Activated naive CD4-positive, alpha-beta T cell treated with Interleukin-2 at 50 U/mL for 16 hours (primary cell): ENCODE measurements at regions not wholly inside any gene's neighbourhood (a gene's known extent, or its start where the extent isn't known, plus 50 kb on each side); places are given as distances from the start of the nearest gene placed in this dataset.
"Not testable (repeated sequence)": the region's sequence is repeated elsewhere in the genome, so short reads cannot be mapped to it uniquely, and the experiment has no call there.

Source experiments
- DNase-seq: peaks from one replicate; pipeline ENCODE4 v3.0.0-alpha.2; 2020

DNA sequence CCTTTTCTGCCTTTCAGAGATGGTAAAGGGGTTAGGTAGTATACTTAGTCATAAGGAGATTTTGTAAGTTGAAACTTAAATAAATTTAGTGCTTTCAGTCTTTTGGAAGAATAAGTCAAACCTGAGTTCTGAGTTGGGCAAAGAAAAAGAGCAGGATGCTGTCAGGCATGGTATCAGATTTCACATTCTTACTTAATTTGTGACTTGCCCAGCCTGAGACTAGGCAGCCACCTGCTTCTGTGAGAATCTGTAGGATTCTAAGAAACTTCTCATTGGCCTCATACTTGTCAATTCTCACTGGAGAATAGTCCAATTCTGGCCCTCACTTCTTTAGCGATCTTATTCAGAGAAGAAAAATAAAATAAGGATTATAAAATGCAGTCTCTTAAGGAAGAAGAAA, 577.5 kb downstream of the DIPK2A start:
- DNase-seq, result no peak

DNA sequence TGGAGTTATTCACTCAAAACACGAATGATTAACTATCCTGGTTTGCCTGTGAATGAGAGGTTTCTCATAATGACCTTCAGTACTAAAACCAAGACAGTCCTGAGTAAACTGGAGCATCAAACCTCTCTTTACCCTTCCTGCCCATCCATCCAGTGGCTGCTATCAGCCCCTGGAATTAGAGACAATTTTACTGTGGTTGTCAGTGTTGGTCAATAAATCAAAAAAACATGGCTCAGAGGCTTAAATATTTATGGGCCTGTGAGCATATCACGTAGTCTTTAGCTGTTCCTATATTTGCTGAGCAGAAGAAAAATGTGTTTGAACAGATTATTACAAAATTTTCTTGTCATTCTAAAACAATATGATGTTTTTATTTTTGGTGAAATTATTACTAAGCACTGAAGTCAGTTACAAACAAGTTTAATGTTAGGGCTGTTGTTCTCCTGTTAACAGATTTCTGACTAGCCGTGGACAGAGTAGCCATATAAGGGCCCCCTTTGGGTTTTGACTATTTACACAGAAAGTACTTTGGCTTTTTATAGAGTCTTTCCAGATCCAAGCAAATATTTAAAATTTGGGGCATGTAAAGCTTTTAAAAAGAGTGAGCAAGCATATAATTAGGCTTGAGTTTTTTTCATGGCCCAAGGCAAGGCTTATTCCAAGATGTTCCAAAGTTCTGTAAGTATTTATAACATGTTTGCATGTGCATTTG, 580.9 kb downstream of the DIPK2A start:
- DNase-seq, result no peak

DNA sequence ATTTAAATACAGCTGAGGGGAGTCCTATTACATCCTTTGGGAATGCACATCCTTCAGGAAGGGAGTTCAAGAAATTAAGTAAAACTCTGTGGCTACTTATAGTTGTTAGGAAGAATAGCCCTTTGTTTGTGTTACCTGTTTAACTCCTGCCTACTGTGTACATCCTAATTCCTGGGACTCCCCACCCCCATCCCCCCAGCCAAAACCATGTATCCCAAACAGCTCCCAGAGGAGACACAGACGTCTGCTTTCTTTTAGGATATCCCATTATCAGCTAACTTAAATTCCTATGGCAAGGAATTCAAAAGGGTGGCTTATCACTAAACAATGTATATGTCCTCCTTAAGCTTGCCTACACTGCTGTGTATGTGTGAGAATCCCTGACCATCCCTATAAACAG, 581.7 kb downstream of the DIPK2A start:
- DNase-seq, result no peak

DNA sequence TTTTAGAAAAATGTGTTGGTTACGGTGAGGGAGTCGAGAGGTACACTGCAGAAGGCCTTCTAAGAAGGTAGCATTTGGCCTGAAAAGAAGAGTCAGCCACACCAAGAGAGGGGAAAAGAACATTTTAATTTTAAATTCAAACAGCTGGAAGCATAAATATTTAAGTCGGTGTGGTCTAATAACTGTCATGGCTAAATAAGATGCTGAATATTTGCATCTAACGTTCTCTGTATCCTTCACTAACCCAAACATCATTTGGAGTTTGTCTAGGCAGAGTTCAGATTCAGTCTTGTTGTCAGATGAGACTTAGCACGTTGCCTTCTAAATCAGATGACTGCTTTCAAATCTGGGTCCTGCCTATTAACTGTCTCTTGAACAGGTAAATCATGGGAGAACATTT, 583.3 kb downstream of the DIPK2A start:
- no peak for DNase-seq

DNA sequence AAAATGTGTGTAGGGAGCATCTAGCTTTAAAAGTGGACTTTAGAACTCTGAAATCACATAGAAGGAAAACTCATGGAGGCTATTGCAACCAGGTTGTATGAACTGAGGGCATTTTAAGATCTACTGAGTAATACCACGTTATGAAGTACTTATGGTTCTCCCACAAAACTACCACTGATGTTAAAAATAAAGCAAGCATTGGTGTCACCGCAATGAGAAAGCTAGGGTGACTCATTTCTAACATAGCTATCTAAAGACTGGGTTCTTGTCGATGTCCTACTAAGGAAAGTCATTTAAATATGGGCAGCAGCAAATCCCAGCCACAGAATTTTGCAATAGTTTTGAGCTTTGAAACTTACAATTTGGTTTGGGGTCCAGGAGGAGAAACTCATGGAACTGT, 584.8 kb downstream of the DIPK2A start:
- no peak for DNase-seq

DNA sequence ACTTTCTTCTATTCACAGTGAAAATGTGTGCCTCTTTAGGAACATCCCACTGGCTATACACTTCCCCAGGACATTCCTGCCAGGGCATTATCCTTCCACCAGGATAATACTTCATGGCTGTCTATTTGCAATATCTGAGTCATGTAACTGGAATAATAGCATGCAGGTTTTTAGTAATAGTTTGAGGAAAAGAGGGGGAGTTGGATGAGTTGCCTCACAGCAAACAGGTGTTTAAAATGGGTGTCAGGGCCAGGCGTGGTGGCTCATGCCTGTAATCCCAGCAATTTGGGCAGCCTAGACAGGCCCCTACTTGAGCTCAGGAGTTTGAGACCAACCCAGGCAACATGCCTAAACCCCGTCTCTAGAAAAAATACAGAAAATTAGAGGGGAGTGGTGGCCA, 585.9 kb downstream of the DIPK2A start:
- no peak for DNase-seq

DNA sequence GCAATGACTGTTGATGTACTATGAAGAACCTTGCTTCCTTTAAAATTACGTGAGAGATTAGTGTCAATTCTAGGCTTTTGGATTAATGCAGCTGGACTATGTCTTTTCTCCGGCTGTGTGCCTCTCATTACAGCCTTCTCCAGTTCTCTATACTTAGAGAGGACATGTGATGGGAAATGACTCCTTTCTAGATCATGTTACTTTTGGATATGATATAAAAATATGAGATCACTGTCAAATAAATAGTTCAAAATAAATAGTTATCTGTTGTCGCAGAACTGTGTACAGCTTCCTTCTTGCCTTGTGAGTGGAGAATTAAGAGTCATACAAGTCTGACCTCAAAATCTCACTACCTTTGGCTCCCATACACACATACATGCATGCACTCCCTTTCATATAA, 592.4 kb downstream of the DIPK2A start:
- no peak for DNase-seq

DNA sequence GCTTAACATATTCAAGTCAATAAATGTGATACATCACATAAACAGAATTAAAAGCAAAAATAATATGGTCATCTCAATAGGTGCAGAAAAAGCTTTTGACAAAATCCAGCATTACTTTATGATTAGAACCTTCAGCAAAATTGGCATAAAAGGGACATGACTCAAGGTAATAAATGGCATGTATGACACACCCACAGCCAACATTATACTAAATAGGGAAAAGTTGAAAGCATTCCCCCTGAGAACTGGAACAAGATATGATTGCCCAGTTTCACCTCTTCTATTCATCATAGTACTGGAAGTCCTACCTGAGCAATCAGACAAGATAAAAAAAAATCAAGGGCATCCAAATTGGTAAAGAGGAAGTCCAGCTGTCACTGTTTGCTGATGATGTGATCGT, 594.7 kb downstream of the DIPK2A start:
- no peak for DNase-seq

DNA sequence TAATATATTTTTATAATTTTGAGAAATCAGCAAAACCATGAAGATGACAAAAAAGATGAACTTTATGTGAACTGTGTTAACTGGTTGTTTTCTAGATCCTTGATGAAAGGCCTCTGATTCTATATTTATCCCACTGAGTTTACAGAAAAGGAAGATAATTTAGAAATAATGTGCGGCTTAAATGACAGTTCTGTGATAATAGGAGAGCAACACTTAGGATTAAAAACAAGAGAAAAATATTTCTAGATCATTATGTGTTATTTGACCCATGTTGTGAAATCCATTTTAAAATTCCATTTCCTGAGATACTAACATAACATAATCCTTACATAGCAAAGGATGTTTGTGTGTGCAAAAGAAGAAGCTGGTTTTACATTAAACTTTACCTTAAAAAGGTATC, 598.0 kb downstream of the DIPK2A start:
- no peak for DNase-seq

DNA sequence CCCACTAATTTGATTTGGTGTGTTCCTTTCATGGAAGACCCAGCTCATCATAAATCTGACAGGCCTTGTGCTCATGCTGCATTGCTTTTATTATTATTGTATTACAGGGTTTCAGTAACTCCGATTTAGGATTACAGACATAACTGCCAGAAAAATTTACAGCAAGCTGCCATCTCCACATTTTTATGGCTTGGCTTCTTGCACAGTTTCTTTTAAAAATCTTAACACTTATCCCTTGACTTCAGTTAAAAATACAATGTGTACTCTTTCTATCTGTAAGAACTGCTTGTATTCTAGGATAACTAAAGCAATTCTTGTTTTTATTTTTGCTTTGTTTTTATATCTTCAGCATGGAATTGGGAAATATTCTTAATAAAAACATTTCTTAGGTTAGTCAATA, 612.2 kb downstream of the DIPK2A start:
- DNase-seq, result no peak

DNA sequence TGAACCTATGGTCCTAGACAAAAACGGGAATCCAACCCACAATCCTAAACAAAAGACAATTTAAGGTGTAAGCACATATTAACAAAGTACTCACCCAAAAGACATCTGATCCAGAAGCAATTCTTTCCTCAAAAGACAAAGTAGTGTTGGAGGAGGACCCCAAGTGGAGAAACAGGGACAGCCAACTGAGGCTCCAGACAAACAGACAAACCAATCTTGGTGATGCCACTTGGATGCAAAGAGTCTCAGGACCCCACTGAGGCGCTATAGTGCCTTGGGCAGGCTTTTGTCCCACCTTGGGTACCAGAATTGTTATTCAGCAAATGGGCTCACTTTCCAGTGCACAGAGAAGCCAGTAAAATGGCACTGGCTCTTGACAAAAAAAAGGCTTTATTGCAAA, 613.8 kb downstream of the DIPK2A start:
- no peak for DNase-seq

DNA sequence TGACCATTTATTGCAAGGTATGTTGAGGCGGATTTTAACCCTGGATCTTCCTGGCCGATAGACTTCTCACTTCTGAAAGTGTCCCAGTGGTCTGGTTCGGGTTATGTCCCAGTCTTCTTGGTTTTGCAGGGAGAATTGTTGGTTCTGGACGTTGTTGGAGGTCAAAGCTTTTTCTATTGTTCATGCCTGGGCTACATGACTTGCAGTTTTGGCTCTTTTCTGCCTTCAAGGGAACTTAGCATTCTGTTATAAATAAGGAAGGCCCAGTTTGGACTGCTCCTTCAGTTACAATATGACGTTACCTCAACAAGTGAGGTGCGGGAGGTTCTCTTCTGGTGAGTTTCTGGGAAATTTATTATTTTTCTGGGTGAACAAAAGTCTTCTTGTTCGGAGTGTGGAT, 614.3 kb downstream of the DIPK2A start:
- no peak for DNase-seq

DNA sequence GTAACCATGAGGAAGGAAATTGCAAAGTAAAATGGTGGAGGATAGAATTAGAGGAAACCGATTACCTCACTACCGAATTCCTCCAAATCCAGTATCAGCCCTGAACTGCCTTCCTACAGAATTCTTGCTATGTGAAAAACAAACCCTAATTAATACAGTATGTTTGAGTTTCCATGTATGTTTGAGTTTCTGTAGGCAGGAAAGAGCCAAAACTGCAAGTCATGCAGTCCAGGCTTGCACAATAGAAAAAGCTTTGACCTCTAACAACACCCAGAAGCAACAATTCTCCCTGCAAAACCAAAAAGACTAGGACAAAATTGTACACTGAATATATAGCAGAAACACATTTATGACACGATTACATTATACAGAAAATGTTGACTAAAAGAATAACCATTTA, 614.8 kb downstream of the DIPK2A start:
- no peak for DNase-seq

DNA sequence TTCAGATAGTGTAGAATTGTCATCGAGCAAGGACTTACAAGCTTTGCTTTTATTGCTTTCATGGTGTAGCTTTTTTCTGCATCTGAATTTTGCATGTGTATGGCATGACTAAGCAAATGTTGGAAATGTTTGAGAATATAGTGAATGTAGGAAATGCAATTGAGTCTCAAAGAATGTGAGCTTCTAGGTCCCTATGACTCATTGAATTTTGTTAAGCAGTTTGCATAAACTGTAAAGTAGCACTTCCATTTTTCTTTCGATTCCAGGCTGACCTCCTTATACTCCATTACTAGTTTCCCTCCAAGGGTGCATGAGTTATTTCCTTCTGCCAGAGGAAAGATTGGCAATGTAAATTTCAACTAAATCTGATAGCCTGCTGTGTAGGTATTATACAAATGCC, 619.2 kb downstream of the DIPK2A start:
- no peak for DNase-seq

DNA sequence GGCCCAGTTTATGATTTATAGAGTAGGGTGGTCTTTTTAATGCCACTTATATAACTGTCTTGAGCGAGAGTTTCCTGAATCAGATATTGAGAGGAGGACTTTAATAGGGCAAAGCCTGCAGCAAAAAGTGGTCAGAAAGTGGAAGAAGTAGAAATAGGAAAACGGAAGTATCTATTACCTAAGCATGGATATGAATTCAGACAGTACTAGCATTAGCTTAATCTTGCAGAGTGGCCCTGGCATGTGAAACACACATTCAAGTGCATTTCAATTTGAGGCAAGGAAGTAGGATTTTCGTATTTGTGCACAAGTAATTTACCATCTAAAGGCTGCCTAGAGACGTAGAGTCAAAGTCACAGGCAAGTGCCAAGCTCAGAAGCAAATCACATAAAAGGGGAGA, 622.3 kb downstream of the DIPK2A start:
- DNase-seq, result no peak

DNA sequence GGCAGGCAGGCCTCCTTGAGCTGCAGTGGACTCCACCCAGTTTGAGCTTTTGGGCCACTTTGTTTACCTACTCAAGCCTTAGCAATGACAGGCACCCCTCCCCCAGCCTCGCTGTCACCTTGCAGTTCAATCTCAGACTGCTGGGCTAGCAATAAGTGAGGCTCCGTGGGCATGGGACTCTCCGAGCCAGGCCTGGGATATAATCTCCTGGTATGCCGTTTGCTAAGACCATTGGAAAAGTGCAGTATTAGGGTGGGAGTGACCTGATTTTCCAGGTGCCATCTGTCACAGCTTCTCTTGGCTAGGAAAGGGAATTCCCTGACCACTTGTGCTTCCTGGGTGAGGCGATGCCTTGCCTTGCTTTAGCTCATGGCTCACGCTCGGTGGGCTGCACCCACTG, 648.6 kb downstream of the DIPK2A start:
- not testable (repeated sequence) for DNase-seq

DNA sequence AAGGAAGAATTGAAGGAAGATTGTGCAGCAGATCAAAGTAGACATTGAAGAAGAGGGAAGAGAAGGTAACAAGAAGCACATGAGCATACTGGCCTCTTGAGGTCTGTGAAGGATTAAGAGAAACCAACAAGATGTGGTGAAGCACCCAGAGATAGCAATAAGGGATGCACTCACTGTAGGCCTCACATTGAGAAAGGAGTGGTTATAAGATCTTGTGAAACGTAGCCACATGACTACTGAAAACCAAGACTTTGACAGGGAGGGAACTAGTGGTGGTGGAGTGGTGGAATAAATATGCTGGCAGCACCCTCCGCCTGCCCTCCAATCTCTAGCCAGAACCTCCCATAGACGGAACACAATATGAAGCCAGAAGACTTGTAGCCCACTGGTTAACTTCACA, 651.2 kb downstream of the DIPK2A start:
- DNase-seq, result no peak

DNA sequence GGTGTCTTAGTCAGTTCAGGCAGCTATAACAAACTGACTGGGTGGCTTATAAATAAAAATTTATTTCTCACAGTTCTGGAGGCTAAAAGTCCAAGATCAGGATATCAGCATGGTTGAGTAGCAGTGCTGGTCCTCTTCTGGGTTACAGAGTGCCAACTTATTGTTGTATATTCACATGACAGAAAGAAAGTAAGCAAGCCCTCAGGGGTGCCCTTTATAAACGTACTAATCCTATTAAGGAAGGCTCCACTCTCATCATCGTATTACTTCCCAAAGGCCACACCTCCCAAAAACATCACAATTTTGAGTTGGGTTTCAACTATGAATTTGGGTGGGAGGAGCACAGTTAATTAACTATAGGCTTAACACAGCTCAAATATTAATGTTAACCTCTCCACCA, 653.0 kb downstream of the DIPK2A start:
- DNase-seq, result no peak

DNA sequence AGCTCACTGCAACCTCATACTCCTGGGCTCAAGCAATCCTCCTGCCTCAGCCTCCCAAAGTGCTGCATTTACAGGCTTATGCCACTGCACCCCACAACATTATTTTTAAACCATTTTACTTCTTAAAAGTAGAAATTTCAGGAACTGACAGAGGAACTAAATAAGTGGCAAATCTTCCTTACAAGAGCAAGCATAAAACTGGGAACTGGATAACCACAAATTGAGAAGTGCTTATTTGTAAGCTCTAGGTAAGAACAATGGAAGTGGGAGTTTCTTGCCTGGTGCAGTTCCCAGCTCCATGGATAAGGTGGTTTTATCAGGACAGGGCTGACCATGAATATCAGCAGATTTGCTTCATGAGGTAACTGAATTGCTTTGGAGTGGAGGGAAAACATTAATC, 655.2 kb downstream of the DIPK2A start:
- DNase-seq, result no peak

DNA sequence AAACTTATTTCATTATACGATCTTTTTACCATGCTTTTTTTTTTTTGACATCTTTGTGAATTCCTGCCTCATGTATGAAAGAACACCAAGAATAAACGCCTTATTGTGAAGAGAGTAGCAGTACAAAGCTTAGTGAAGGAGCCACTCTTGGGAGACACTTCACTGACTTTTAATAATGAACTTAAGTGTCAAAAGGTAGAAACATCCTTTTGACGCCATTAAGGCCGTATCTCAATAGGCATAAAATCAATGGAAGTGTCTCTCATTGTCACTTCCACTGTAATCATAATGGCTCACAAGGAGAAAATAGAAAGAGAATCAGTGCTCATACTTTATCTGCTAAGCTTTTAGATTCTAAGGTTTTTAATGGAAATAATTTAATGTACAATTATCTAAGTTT, 657.8 kb downstream of the DIPK2A start:
- DNase-seq, result no peak

DNA sequence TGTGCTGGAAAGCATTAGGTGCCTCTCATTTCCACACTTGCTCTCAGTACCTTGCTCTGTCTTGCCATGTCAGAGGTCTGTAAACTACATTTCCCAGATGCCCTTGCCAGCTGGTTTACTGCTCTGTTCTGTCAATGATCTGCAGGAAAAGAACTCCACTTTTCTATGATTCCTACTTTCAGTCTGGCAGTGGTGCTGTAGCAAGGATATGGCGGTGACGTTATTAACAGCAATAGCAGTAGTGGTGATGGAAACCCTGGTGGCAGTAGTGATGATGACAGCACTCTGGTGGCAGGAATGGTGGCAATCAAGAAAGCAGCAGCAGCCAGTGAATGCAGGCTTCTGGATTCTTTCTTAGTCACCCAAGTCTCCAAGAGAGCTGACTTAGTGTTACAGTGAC, 665.2 kb downstream of the DIPK2A start:
- DNase-seq, result no peak

DNA sequence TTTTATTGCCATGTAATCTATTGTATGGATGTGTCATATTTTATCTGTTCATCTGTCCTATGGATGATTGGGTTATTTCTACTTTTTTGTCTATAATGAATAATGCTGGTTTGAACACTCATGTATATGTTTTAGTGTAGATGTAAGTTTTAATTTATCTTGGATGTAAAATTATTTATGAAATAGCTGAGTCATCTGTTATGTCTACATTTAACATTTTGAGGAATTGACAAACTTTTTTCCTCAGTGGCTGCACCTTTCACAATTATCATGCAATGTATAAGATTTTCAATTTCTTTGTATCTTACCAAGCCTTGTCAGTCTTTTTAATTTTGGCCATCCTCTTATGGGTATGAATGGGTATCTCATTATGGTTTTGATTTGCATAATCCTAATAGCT, 666.4 kb downstream of the DIPK2A start:
- DNase-seq, result no peak

DNA sequence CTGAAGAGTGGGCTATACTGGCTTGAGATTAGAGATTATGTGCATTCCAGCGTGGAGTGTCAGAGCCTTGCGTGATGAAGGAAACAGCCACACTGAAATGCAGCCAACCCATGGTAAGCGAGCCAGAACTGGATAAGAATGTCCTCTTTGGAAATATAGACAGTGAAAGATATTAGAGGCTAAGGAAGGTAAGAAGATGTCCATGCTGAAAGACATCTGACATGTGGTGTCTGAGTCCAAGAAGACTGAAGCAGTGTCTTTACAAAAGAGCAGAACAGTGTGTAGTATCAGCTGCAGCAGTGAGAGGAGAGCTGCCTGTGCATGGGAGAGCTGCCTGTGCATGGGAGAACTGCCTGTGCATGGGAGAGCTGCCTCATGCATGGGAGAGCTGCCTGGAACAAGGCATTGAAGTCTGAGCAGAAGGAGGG, 672.2 kb downstream of the DIPK2A start:
- no peak for DNase-seq

DNA sequence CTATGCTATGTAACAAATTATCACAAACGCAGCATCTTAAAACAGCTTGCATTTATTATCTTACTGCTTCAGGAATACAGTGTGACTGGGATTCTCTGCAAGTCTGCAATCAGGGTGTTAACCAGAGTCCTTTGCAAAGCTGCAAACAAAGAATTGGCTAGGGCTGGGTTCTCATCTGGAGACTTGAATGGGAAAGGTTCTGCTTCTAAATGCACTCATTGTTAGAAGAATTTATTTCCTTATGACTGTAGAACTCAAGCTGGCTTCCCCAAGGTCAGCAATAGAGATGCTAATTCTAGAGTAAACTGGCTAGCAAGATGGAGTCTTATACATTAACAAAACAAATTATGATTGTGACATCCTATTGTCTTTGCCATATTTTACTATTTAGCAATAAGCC, 673.7 kb downstream of the DIPK2A start:
- no peak for DNase-seq

DNA sequence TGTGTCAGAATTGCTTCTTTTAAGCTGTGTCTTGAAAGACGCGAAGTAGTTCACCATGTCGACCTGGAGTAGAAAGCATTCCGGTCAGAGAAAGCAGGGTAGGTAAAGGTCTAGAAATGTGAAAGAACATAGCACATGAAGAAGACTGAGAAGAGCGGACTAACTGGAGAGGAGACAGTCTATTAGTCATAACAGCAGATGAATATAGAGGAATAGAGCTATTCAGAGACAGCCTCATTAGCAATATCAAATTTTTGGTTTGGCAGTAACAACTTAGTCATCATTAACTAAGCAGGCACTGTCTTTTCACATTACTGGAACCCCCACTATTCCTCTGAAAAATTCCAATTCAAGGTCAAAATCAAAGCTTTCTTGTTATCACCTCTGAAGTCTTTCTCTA, 678.8 kb downstream of the DIPK2A start:
- DNase-seq, result no peak

DNA sequence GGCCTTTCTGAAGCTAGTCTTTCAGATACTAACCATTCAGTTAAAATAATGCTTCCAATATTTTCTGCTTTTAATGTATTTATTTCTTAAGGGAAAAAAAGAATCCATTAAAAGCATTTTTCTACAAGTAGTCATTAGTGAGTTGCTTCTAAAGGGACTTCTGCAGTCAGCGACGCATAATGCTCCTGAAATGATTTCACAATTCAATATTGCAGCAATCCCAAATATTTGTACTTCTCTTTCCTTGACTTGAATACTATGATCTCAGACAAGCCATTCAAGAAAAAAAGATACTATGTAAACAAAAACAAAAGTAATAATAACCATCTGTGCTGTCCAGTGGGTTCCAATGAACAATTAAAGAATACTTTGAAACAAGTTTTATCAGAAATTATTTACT, 681.0 kb downstream of the DIPK2A start:
- DNase-seq, result no peak
